ENCODE measurements at regions not wholly inside any gene's neighbourhood (a gene's known extent, or its start where the extent isn't known, plus 50 kb on each side); places are given as distances from the start of the nearest gene placed in this dataset.

DNA sequence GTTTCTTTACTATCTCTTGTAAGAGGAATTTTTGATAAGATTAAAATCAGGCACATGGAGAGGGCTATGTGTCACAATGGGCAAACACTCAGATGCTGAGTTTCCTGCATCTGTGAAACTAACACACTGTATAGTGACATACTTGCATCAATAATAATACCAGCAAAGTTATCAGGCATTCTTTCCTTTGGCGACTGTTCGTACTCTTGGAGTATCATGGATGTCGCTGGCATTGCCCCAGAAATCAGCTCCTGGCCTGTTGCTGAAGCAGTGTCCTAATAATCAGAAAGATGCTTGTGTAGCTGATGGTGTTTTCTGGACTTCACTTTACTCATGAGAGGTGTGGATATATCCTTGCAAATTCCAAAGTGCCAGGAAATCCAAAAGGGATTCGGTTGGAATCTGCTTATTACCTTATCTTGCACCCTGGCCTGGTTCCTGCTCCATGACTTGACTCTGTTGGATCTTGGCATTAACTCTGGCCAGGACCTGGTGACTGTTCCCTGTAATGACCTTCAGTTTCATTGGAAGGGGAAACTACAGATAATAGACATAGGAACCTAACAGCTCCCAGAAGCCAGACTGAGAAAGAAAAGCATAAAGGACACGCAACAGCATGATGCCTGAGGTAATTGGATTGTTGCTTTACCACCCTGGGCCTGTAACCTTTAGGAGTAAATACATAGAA, 762.5 kb upstream of the GRIA3 start:
- Mint-ChIP-seq H3K4me3 (ENCODE audit: unreplicated experiment) (no peak overlapping the region), H3K4me1 (ENCODE audit: insufficient read depth, unreplicated experiment) (no peaks in the 10 kb centered on the region), H3K9me3 (ENCODE audit: unreplicated experiment) (peaks cover 7% of the 10 kb centered on the region), H3K27ac (ENCODE audit: low read depth, unreplicated experiment) (no peak overlapping the region), H3K36me3 (ENCODE audit: insufficient read depth, unreplicated experiment) (no peaks in the 10 kb centered on the region), H3K27me3 (ENCODE audit: insufficient read depth, unreplicated experiment) (no peaks in the 10 kb centered on the region)
- ChIA-PET CTCF (interaction anchor here (0.6 kb wide), 1 partner anchor 1140 kb away, joined by 3 read pairs; no protein-coding TSS in a partner anchor), POLR2A (no interaction called here)
- DNase-seq (ENCODE audit: unreplicated experiment) = no peak
- no TSS peak for BruUV-seq (replicated peaks)
- intact Hi-C loops (cut with micrococcal nuclease) = no loop called here
- TF ChIP-seq, protein P1, sequence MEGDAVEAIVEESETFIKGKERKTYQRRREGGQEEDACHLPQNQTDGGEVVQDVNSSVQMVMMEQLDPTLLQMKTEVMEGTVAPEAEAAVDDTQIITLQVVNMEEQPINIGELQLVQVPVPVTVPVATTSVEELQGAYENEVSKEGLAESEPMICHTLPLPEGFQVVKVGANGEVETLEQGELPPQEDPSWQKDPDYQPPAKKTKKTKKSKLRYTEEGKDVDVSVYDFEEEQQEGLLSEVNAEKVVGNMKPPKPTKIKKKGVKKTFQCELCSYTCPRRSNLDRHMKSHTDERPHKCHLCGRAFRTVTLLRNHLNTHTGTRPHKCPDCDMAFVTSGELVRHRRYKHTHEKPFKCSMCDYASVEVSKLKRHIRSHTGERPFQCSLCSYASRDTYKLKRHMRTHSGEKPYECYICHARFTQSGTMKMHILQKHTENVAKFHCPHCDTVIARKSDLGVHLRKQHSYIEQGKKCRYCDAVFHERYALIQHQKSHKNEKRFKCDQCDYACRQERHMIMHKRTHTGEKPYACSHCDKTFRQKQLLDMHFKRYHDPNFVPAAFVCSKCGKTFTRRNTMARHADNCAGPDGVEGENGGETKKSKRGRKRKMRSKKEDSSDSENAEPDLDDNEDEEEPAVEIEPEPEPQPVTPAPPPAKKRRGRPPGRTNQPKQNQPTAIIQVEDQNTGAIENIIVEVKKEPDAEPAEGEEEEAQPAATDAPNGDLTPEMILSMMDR (IDR thresholded peaks at IDR 0.05; ENCODE audit: unreplicated experiment) = no peak

DNA sequence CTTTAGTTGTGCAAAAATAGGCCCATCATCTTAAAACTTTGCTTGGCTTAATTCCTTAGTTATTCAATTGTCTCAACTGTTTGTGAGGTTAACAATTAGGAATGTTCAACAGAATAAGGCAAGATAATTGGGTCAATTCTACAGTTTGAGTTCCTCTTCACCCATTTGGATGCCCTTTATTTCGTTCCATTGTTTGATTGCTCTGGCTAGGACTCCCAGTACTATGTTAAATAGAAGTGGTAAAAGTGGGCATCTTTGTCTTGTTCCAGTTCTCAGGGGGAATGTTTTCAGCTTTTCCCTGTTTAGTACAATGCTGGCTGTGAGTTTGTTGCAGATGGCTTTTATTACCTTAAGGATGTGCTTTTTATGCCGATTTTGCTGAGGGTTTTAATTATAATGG, 761.5 kb upstream of the GRIA3 start:
- DNase-seq (ENCODE audit: unreplicated experiment) = no peak
- Mint-ChIP-seq H3K36me3 (ENCODE audit: insufficient read depth, unreplicated experiment) (no peaks in the 10 kb centered on the region), H3K4me3 (ENCODE audit: unreplicated experiment) (no peak overlapping the region), H3K27ac (ENCODE audit: low read depth, unreplicated experiment) (no peak overlapping the region), H3K27me3 (ENCODE audit: insufficient read depth, unreplicated experiment) (no peaks in the 10 kb centered on the region), H3K9me3 (ENCODE audit: unreplicated experiment) (peaks cover 7% of the 10 kb centered on the region), H3K4me1 (ENCODE audit: insufficient read depth, unreplicated experiment) (no peaks in the 10 kb centered on the region)
- ChIA-PET POLR2A (no interaction called here), CTCF (interaction anchor here (0.6 kb wide), 1 partner anchor 13 kb away, joined by 3 read pairs; no protein-coding TSS in a partner anchor)
- no TSS peak for BruUV-seq (replicated peaks)
- intact Hi-C loops (cut with micrococcal nuclease) = no loop called here
- TF ChIP-seq, protein P1 (IDR thresholded peaks at IDR 0.05; ENCODE audit: unreplicated experiment) = no peak

GRCh38 chrX:122434942-122435341, 749.1 kb upstream of the GRIA3 start:
- intact Hi-C loops (cut with micrococcal nuclease) = loop anchor here (2.0 kb wide), 1 partner anchor 78 kb away; no protein-coding TSS in a partner anchor
- H3K36me3 Mint-ChIP-seq (ENCODE audit: insufficient read depth, unreplicated experiment) = no peaks in the 10 kb centered on the region
- H3K4me3 Mint-ChIP-seq (ENCODE audit: unreplicated experiment) = no peak overlapping the region
- POLR2A ChIA-PET = no interaction called here
- no peaks in the 10 kb centered on the region for H3K27me3 Mint-ChIP-seq (ENCODE audit: insufficient read depth, unreplicated experiment)
- H3K4me1 Mint-ChIP-seq (ENCODE audit: insufficient read depth, unreplicated experiment) = no peaks in the 10 kb centered on the region
- TF ChIP-seq, protein P1 (IDR thresholded peaks at IDR 0.05; ENCODE audit: unreplicated experiment) = no peak
- no peak overlapping the region for H3K27ac Mint-ChIP-seq (ENCODE audit: low read depth, unreplicated experiment)
- BruUV-seq (replicated peaks) = no TSS peak
- no peak for DNase-seq (ENCODE audit: unreplicated experiment)
- CTCF ChIA-PET = no interaction called here
- H3K9me3 Mint-ChIP-seq (ENCODE audit: unreplicated experiment) = peaks cover 32% of the 10 kb centered on the region

GRCh38 chrX:122439831-122440230, 744.2 kb upstream of the GRIA3 start:
- Mint-ChIP-seq H3K9me3 (ENCODE audit: unreplicated experiment) (no peaks in the 10 kb centered on the region), H3K27me3 (ENCODE audit: insufficient read depth, unreplicated experiment) (no peaks in the 10 kb centered on the region), H3K27ac (ENCODE audit: low read depth, unreplicated experiment) (no peak overlapping the region), H3K4me3 (ENCODE audit: unreplicated experiment) (no peak overlapping the region), H3K4me1 (ENCODE audit: insufficient read depth, unreplicated experiment) (no peaks in the 10 kb centered on the region), H3K36me3 (ENCODE audit: insufficient read depth, unreplicated experiment) (no peaks in the 10 kb centered on the region)
- DNase-seq (ENCODE audit: unreplicated experiment) = no peak
- BruUV-seq (replicated peaks) = no TSS peak
- intact Hi-C loops (cut with micrococcal nuclease) = no loop called here
- TF ChIP-seq, protein P1 (IDR thresholded peaks at IDR 0.05; ENCODE audit: unreplicated experiment) = no peak
- ChIA-PET CTCF (no interaction called here), POLR2A (no interaction called here)
